ENCODE measurements at regions not wholly inside any gene's neighbourhood (a gene's known extent, or its start where the extent isn't known, plus 50 kb on each side); places are given as distances from the start of the nearest gene placed in this dataset.
A peak's percentile ranks its signal among the peaks of the same experiment; 100 is the strongest.

- TF ChIP-seq SIN3A (IDR thresholded peaks at IDR 0.05; ENCODE audit: borderline replicate concordance in 2 of 2, control insufficient read depth in 1 of 2, low read depth in 2 of 2, low read length in 2 of 2) (no peak), ZNF282 (CRISPR knock-in tag; IDR thresholded peaks at IDR 0.05) (no peak), DMBX1 (CRISPR knock-in tag; IDR thresholded peaks at IDR 0.05; ENCODE audit: borderline replicate concordance) (no peak), ZNF551 (CRISPR knock-in tag; IDR thresholded peaks at IDR 0.05) (no peak), RBBP5 (IDR thresholded peaks at IDR 0.05; ENCODE audit: borderline replicate concordance, insufficient read depth, low read length, poor library complexity, severe bottlenecking) (no peak), TCF15 (CRISPR knock-in tag; IDR thresholded peaks at IDR 0.05) (no peak), ZFX (CRISPR knock-in tag; IDR thresholded peaks at IDR 0.05) (no peak), ZKSCAN8 (CRISPR knock-in tag; IDR thresholded peaks at IDR 0.05) (no peak), CBFA2T2 (conservative IDR thresholded peaks at IDR 0.05) (peak; percentile 13; the same call in 1 of the 2 replicates), SAFB (IDR thresholded peaks at IDR 0.05; ENCODE audit: borderline replicate concordance, low read depth, low read length) (no peak), ZNF584 (CRISPR knock-in tag; IDR thresholded peaks at IDR 0.05; ENCODE audit: low read depth) (no peak), CBX5 (IDR thresholded peaks at IDR 0.05; ENCODE audit: borderline replicate concordance, low read depth) (no peak), XRCC3 (IDR thresholded peaks at IDR 0.05) (no peak), KLF13 (tag; IDR thresholded peaks at IDR 0.05; ENCODE audit: borderline replicate concordance, low read depth) (no peak), ZNF146 (CRISPR knock-in tag; IDR thresholded peaks at IDR 0.05; ENCODE audit: unreplicated experiment) (no peak), FOXJ2 (tag; IDR thresholded peaks at IDR 0.05) (peak; percentile 68), CC2D1A (IDR thresholded peaks at IDR 0.05) (no peak), MBD1 (CRISPR knock-in tag; IDR thresholded peaks at IDR 0.05) (no peak), SREBF2 (CRISPR knock-in tag; IDR thresholded peaks at IDR 0.05) (no peak), GABPB2 (CRISPR knock-in tag; conservative IDR thresholded peaks at IDR 0.05) (no peak), MEF2D (tag; conservative IDR thresholded peaks at IDR 0.05; ENCODE audit: low read depth) (no peak), SMARCC2 (IDR thresholded peaks at IDR 0.05; ENCODE audit: low read depth) (no peak), ZNF143 (CRISPR knock-in tag; IDR thresholded peaks at IDR 0.05) (no peak), ELK1 (CRISPR knock-in tag; IDR thresholded peaks at IDR 0.05) (no peak), RB1 (IDR thresholded peaks at IDR 0.05; ENCODE audit: low read depth) (no peak), MBD2 (IDR thresholded peaks at IDR 0.05; ENCODE audit: borderline replicate concordance, low read depth) (no peak), TEAD2 (tag; IDR thresholded peaks at IDR 0.05) (no peak), BRD9 (IDR thresholded peaks at IDR 0.05; ENCODE audit: low read depth, partially characterized antibody) (no peak), BDP1 (IDR thresholded peaks at IDR 0.05; ENCODE audit: insufficient read depth, insufficient read length) (no peak), EHMT2 (IDR thresholded peaks at IDR 0.05) (no peak)
These were observed 107.7 kb downstream of the BAMBI start (continued) for GRCh38 chr10:28785018-28785417.
